Left hindlimb (tissue), 1 donor: ENCODE measurements at regions not wholly inside any gene's neighbourhood (a gene's known extent, or its start where the extent isn't known, plus 50 kb on each side); places are given as distances from the start of the nearest gene placed in this dataset.

Experiments used
- DNase-seq: peaks from one replicate; pipeline ENCODE4 v3.0.0-alpha.2; 2018

DNA sequence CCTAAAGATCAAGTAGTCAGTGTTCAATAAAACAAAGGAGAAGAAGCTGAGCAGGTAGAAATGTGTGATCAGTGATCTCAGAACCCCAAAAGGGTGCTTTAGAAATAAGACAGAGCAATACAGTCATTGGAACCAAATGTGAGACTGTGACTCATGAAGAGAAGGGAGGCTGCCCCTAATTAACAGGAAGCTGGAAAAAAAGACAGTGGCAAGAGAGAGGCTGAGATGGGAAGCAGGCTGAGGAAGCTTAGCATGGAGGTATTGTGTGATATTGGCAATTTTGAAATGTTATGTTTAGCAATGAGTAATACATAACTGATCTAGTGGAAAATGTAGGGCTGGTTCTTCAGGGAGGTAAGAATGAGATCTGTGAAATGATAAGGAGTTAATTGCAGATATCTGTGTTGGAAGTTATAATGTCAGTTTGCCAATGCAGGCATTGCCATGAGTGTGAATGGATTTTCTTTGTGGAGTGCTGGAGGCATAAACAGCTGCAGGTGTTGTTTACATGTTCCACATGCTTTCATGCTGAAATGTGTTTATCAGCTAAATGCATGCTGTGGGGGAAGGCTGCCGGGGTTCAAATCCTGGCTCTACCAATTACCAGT, 90.6 kb upstream of the CACNA1E start:
- DNase-seq, result no peak

DNA sequence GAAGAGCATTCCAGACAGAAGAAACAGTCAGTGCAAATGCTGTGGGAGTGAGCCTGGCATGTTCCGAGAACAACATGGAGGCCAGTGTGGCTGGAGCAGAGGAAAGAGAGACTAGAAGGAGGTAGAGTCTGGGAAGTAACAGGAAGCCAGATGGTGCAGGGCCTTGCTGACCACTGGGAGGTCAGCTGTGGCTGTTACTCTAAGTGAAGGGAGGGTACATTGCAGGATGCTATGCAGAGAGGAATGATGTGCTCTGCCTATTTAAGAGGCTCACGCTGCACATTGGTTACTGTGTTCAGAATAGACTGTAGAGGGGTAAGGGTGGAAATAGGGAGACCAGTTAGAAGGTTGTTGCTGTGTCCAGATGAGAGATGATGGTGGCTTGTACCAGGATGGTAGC, 88.6 kb upstream of the CACNA1E start:
- DNase-seq, result no peak

DNA sequence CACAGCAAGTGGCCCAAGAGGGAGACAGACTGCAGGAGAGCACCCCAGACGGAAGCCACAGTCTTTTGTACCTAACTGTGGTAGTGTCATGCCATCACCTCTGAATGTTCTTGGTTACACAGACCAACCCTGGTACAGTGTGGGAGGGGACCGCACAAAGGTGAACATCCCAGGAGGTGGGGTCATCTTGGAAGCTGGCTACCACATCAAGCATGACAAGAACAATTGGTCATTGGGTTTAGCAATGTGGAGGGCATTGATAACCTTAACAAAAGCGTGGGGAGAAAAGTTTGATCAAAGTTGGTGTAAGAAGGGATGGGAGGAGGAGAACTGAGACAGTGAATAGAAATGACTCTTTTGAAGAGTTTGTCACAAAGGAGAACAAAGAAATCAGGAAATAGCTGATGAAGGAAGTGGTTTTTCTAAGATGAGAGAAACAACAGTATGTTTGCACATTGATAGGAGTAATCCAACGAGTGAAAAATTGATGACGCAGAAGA, 87.1 kb upstream of the CACNA1E start:
- no peak for DNase-seq

DNA sequence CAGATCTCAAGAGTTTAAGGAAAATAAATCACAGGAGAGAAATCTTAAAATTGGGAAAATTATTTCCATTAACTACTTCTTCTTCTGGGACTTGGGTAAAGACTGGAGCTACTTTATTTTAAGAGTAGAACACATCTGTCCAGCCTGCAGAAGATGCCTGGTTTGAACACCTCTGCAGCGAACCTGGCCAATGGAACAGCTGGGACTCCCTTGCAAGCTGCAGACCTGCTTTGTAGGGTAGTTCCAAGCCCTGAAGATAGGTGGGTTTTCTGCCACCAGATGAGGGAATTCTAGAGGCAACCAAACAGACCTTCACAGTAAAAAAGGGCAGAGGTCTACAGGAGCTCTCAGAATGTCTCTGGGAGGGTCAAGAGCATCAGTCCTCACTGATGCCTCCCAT, 86.5 kb upstream of the CACNA1E start:
- DNase-seq, result no peak

DNA sequence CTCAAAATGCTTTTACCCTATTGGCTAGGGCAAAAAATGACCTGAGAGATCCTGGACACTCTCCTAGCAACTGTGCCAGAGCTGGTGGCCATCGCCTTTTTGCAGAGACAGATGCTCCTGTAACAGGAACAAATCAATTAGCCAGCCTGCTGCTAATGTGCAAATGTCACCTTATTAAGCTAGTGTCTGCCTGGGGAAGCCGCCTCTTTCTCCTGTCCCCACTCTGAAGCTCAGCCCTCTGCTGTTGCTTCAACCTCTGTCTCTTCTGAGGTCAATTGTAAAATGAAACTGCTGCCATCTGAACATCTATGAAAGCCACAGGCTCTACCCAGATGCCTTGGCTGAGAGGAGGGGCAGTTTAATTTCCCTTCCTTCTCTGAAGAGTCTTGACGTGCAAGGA, 85.5 kb upstream of the CACNA1E start:
- DNase-seq, result no peak

DNA sequence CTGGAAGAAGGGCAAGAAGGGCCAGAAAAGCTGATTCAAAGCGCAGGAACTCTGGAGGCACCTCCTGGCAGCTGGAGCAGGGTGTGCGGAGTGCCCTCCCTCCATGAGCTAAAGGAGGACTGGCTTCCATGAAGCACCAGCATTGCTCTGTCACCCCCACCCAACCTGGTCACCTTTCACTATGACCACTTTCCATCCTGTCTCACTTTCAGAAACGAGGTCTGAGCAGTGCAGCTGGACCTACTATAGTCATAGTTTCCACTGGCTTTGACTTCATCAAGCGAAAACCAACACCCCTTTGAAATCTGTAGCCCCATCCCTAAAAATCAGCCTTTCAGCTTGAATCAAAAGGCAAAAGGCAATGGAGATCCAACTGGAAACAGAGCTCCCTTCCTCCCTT, 84.8 kb upstream of the CACNA1E start:
- DNase-seq, result no peak

DNA sequence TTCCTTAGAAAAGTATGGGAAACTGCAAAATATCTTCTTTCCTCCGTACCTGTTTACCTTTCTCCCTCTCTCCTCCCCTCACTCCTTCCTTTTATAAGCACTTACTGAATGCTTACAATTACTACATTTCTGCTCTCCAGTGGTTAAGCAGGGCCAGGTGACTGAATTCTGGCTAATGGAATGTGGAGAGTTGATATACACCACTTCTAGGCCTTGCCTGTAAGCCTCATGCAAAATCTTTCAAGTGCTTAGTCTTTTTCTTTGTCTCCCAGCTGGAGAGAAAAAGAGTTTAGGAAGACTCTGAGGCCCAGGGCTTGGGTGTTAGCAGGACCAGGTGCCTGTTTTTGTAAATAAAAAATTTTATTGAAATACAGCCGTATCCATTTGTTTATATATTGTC, 77.7 kb upstream of the CACNA1E start:
- no peak for DNase-seq

DNA sequence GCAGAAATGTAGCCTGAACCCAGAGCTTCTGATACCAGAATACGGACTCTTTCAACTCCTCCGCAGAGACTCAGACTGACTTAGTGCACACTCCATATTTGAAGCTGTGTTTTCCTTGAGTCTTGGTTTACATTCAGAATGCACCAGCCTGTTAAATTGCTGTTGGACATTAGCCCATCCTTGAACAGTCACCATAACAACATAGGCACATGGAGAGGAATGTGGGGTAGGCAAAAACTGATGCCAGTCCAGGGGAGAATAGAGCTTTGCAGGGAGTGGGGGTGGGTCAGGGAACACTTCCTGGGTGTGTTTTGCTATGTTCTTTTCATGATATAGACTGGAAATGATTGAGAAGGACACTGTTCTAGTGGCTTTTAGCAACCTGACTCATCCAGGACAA, 76.3 kb upstream of the CACNA1E start:
- no peak for DNase-seq

DNA sequence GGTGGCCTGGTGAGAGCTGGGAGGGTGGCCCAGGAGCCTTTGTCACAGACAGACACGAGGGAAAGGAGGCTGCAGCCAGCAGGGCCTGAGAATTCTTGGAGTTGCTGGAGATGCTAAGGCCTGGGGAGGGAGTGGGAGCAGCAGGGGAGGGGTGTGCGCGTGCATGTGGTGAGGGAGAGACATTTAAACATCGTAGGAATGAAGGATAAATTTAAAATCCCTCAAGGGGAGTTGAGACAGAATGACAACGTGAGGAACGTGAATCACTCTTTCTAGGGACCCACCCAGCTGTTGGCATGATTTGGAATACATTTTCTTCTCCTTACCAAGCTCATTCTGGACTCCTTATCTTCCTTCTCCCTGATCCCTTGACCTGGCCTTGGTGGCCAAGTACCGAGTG, 73.3 kb upstream of the CACNA1E start:
- no peak for DNase-seq

DNA sequence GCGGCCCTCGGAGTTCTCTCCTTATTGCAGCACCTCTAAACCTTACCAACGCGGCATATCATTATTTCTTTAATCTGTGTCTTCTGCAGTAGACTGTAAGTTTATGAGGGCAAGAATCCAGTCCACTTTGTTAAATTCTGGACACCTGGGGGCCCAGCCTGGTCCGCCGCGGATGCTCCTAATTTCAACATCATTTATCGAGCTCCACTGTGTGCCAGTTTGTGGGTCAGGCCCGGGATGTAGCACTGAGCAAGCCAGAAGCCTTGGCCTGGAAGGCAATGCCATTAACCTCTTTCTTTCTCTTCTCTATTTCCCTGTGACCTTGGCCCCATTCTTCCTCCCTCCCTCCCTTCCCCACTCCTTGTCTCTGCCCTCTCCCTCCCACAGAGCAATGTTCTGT, 70.6 kb upstream of the CACNA1E start:
- DNase-seq, result no peak

DNA sequence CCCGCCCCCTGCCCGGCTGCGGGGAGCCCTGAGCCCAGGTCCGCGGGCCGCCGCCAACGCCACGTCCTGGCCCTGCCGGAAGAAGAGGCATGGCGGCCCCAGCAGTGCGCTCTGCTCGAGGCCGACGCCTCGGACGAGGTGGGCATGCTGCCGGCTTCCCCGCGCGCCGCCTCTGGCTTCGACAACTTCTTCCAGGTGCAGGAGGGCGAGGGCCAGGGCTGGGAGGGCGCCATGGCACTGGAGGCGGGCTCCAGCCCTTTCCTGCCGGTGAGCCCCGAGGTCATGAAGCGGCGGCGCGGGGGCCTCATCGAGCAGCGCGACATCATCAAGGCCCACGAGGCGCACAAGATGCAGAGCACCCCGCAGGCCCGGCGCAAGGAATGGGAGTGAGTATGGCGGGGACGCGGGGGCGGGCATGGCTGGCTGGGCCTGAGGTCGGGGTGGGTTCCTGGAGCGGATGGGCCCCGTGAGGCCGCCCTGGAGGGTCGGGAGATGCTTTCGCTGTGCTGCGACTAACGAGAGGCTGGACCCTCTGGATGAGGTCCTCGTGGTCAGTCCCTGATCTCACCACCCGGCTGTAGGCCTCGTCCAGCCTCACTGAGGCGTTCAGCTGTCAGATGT, 70.0 kb upstream of the CACNA1E start:
- DNase-seq, result no peak

DNA sequence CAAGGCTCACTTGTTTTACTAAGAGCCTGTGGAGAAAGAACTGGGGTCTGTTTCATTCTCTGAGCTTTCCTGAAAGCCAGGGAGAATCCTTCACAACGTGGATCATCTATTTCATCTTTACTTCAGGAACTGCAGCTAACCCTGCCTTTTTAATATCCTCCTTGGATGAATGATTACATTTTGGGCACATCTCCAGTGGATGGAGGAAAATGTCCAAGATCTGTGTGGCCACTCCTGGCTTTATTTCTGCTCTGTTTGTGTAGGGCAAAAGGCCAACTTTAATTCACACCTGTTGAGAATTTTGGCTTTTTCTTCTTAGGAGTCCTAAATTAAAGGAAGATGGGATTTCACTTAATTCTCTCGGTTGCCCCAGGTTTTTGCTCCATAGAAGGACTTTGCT, 69.5 kb upstream of the CACNA1E start:
- no peak for DNase-seq

DNA sequence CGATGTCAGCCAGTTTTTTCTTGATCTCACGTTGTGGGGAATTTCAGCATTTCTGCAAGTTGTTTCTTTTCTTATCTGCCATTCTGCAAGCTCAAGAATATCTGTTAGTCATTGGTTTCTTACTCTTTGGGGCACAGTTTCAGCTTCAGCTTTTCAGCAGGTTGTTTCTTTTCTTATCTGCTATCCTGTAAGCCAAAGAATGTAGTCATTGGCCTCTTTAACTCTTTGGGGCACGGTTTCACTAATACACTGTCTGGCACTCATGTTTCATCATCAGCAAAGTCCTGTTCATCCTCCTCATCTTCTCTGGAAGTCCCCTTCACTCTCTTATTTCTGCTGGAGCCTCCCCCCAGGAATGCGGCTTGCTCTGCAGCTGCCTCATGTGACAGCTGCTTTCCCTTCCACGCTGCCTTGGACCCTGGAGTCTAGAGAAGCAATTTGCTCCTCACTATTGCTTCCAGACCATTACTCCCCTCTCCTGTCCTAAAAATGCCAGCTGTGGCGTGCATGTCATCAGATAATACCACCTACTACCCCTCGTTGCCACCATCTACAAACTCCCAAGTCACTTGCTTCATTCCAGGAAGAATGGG, 67.0 kb upstream of the CACNA1E start:
- no peak for DNase-seq

DNA sequence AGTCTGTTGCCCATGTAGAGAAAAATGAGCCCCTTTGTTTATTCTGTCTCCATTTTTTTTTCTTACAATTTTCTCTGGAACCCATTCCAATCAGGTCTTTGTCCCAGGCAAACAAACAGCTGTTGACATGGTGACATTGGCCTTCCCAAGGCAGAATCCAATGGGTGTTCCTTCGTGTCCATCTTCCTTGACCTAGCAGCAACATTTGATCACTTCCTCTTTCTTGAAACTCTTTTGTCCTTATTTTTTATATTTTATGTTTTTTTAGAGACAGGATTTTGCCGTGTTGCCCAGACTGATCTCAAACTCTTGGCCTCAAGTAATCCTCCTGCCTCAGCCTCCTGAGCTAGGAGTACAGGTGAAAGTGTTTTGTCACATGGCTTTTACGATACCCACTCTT, 65.4 kb upstream of the CACNA1E start:
- DNase-seq, result no peak

DNA sequence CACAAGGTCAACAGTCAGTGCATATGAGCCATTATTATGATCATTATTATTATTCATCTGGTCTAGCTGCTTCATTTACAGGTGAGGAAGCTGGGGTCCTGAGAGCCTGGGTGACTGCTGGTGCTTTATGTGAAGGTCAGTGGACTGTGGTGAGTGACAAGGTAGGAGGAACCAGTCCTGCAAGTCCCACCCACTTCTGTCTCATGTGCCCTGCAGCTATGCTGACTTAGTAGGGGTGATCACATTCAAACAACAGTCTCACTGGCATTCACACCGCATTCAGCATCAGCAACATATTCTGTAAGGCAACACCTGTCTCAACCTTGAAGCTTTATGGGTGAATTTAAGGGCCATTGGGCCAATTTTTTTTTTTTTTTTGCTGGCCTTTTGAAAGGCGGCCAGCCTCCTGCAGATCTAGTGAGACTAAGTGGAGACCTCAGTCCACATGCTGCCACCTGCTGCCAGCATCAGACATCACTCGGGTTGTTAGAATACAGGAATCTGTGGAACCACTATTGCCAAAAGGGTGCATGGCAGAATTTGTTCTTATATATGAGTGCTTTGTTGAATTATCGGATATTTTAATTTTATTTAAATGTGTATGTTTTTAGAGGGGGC, 59.9 kb upstream of the CACNA1E start:
- no peak for DNase-seq

DNA sequence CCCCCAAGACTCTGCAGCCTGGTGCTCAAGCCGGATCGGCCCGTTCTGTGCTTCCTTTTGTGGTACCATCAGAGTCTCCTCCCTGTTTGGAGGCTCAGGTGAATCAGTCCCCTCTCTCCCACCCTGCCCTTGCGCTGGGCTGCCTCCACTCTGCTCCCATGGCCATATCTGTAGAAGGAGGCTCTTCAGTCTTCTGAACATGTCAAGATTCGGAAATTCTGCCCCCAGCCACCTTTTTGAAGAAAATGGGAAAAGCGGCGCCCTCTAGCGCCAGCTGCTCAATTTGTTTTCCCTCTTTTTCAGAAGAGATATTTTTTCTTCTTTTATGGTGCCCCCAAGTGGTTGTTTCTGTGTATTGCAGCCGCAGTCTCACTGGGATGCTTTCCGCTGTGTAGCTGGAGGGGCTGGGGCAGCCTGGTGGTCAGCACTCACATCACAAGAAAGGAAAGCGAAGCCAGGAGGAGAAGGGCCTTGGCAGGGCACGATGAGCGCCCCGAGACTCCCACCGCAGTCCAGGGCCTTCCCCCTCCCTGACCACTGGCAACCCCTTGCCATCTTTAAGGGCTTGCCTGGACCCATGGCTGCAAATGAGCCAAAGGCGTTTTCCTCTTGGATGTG, 58.4 kb upstream of the CACNA1E start:
- DNase-seq, result peak; percentile 72

DNA sequence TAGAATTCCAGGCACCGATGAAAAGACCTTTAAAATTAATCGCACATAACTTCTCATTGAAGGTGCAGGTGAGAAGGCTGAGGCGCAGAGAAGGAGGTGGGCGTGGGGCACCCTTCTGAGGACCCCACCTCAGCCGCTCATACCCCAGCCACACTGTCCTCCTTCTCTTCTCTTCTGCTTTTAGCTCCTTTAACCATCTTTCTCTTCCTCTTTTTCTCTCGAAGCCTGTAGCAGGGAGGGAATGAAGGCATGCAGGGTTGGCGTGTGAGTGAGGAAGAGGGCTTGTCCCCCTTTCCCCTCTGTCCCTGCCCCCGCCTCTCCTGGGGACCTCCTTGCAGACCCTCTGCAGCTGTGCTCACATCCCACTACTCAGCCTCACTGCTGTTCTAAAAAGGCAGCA, 57.8 kb upstream of the CACNA1E start:
- DNase-seq, result no peak

DNA sequence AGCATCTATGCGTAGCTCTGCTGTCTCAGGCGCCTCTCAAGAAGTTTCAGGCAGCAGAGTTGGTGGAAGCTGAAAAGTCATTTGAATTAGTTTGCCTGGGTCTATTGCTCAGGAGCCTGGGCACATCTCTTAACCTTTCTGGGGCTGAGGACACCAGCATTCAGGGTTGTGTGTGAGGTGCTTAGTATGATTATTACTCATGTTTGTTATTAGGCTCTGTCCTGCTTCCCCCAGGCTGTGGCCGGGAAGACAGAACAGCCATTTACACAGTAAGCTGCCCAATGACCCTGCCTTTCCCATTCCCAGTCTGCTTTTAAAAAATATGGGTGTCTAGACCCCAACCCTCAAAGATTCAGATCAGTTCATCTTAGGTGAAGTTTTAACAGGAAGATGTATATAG, 53.9 kb upstream of the CACNA1E start:
- DNase-seq, result no peak

DNA sequence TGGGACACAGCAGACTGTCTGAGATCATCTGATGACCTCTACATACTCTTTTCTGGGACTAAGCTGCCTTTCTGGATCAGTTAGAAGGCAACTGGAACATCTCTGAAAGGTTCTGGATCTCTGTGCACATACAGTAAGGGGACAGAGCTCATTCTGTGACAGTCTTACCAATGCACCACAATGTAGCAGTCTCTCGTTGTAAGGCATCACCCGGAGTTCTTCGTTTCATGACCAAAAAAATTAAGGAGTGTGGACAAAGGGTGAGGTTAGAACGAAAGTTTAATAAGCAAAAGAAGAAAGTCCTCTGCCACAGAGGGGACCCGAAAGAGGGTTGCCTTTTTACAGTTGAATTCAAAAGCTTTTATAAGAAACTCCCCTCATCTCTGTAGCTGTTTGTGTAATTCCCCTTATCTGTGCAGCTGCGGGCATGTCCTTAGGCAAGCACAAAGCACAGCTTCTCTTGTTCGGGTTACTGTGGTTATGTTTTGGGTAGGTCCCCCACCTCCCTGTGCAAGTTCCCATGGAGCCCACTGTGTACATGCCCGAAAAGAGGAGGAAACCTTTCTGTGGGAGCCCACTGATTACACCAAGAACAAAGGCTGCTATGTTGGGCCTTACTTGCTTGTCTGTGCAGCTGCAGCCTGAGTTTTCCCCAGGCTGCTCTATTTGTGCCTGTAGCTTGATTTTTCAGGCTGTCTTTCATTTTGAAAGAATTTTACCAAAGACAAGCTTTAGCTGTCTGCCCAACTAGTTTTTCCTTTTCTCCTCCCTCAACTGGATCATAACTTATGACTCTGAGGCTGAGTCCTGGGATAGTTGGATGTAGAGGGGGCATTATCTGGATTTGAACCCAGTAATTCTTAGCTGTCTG, 53.1 kb upstream of the CACNA1E start:
- DNase-seq, result no peak
